Keratinocyte (primary cell): ENCODE measurements at regions not wholly inside any gene's neighbourhood (a gene's known extent, or its start where the extent isn't known, plus 50 kb on each side); places are given as distances from the start of the nearest gene placed in this dataset.

Source experiments
- CTCF ChIP-seq, 3 experiments: IDR thresholded peaks in 1 of 3; conservative IDR thresholded peaks in 1 of 3; optimal IDR thresholded peaks in 1 of 3; 2 replicates in 2 of 3; 3 replicates in 1 of 3; pipeline versions ENCODE3 to v1.5.1; 2011; ENCODE audit warnings: low read length in 3 of 3, mild to moderate bottlenecking in 3 of 3, moderate library complexity in 2 of 3, control low read depth in 1 of 3, inconsistent platforms in 1 of 3; ENCODE audit not compliant: insufficient read depth in 2 of 3; ENCODE audit errors: extremely low read depth in 1 of 3
- EZH2 ChIP-seq: IDR thresholded peaks from one replicate; pipeline ENCODE4 v1.6.1; 2012; ENCODE audit warnings: inconsistent platforms, mild to moderate bottlenecking, low read length, moderate library complexity

GRCh38 chr6:160934157-160934556, 57.4 kb upstream of the MAP3K4 start:
- TF ChIP-seq CTCF (optimal IDR thresholded peaks at IDR 0.05 in 1 of 3, IDR thresholded peaks at IDR 0.05 in 1 of 3, conservative IDR thresholded peaks at IDR 0.05 in 1 of 3; ENCODE audit: extremely low read depth in 1 of 3, insufficient read depth in 2 of 3, low read length in 3 of 3) (no peak), EZH2 (no peak)
